ENCODE measurements at regions not wholly inside any gene's neighbourhood (a gene's known extent, or its start where the extent isn't known, plus 50 kb on each side); places are given as distances from the start of the nearest gene placed in this dataset.

GRCh38 chr6:139426795-139427194, 52.3 kb upstream of the CITED2 start:
- DNase-seq (ENCODE audit: low read depth): no peak
- H3K4me3 ChIP-seq (ENCODE audit: low read depth, low read length): no peak overlapping the region
- TF ChIP-seq, protein P1, sequence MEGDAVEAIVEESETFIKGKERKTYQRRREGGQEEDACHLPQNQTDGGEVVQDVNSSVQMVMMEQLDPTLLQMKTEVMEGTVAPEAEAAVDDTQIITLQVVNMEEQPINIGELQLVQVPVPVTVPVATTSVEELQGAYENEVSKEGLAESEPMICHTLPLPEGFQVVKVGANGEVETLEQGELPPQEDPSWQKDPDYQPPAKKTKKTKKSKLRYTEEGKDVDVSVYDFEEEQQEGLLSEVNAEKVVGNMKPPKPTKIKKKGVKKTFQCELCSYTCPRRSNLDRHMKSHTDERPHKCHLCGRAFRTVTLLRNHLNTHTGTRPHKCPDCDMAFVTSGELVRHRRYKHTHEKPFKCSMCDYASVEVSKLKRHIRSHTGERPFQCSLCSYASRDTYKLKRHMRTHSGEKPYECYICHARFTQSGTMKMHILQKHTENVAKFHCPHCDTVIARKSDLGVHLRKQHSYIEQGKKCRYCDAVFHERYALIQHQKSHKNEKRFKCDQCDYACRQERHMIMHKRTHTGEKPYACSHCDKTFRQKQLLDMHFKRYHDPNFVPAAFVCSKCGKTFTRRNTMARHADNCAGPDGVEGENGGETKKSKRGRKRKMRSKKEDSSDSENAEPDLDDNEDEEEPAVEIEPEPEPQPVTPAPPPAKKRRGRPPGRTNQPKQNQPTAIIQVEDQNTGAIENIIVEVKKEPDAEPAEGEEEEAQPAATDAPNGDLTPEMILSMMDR (IDR thresholded peaks at IDR 0.05; ENCODE audit: insufficient read depth, low read depth, low read length, missing control alignments): no peak

GRCh38 chr6:139425780-139426179, 51.3 kb upstream of the CITED2 start:
- no peak for DNase-seq (ENCODE audit: low read depth)
- TF ChIP-seq, protein P1 (IDR thresholded peaks at IDR 0.05; ENCODE audit: insufficient read depth, low read depth, low read length, missing control alignments): no peak
- H3K4me3 ChIP-seq (ENCODE audit: low read depth, low read length): no peak overlapping the region

DNA sequence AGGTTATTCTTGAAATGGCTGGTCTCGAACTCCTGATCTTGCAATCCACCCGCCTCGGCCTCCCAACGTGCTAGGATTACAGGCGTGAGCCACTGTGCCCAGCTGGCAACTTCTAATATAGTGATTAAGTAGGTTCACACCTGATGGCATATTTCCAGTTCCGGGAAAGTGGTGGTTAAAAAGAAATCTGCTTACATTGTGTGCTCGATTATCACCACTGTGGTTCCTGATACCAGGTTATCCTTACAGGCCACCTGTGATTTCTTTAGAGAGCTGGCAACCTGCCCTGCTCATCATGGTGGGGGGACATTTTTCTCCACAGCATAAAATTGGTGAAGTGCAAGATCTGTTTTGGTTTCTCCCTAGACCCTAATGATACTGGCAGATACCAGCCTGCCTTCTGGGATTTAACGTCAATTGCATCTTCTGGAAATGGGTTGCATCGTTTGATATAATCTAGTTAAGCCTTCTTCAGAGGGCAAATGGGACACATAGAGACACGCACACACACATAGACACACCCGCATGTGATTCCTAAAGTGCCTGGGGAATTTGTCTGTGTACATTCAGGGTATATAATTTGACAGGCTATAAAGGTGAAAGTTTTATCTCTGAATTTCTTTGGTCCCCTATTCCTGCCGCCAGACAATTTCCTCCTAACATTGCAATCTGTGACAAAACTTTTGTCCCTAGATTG, 49.7 kb upstream of the CITED2 start:
- TF ChIP-seq, protein P1 (IDR thresholded peaks at IDR 0.05; ENCODE audit: insufficient read depth, low read depth, low read length, missing control alignments): no peak
- no peak overlapping the region for H3K4me3 ChIP-seq (ENCODE audit: low read depth, low read length)
- no peak for DNase-seq (ENCODE audit: low read depth)

All from GM12865 (cell line).